Epithelial cell of proximal tubule (primary cell): ENCODE measurements at regions not wholly inside any gene's neighbourhood (a gene's known extent, or its start where the extent isn't known, plus 50 kb on each side); places are given as distances from the start of the nearest gene placed in this dataset.

Experiments
- DNase-seq: peaks from one replicate; pipeline ENCODE4 v3.0.0-alpha.2; 2011; ENCODE audit warnings: low read depth
- H3K4me3 ChIP-seq: 2 replicates; pipeline ENCODE4 v1.5.1; 2011; ENCODE audit warnings: low read depth, mild to moderate bottlenecking, low read length
- CTCF ChIP-seq: conservative IDR thresholded peaks from 2 replicates; pipeline ENCODE4 v1.5.1; 2012; ENCODE audit warnings: low read depth, mild to moderate bottlenecking, low read length

- H3K4me3 ChIP-seq = no peak overlapping the region
- no peak for DNase-seq
- no peak for TF ChIP-seq CTCF
These were observed 148.7 kb upstream of the SAMSN1 start for GRCh38 chr21:14694817-14695216.

- no peak for TF ChIP-seq CTCF
- no peak overlapping the region for H3K4me3 ChIP-seq
- no peak for DNase-seq
These were observed 147.9 kb upstream of the SAMSN1 start for GRCh38 chr21:14693997-14694396.

- no peak for DNase-seq
- no peak overlapping the region for H3K4me3 ChIP-seq
- TF ChIP-seq CTCF = no peak
These were observed 145.8 kb upstream of the SAMSN1 start for GRCh38 chr21:14691914-14692313.

- TF ChIP-seq CTCF = no peak
- no peak for DNase-seq
- no peak overlapping the region for H3K4me3 ChIP-seq
These were observed 144.8 kb upstream of the SAMSN1 start for GRCh38 chr21:14690886-14691285.

- DNase-seq = no peak
- TF ChIP-seq CTCF = no peak
- H3K4me3 ChIP-seq = no peak overlapping the region
These were observed 142.8 kb upstream of the SAMSN1 start for GRCh38 chr21:14688936-14689335.

- no peak overlapping the region for H3K4me3 ChIP-seq
- TF ChIP-seq CTCF = no peak
- DNase-seq = no peak
These were observed 142.3 kb upstream of the SAMSN1 start for GRCh38 chr21:14688412-14688811.

- no peak for TF ChIP-seq CTCF
- no peak overlapping the region for H3K4me3 ChIP-seq
- no peak for DNase-seq
These were observed 141.1 kb upstream of the SAMSN1 start for GRCh38 chr21:14687268-14687625.
